SK-N-SH (cell line): ENCODE measurements at regions not wholly inside any gene's neighbourhood (a gene's known extent, or its start where the extent isn't known, plus 50 kb on each side); places are given as distances from the start of the nearest gene placed in this dataset.

Experiments used
- CTCF ChIA-PET: fragments of 300-600, 350-600 bp; formaldehyde crosslinking; extraction: SDS; loops from one replicate; lab custom pipeline; 2021; lab: Yijun Ruan, JAX
- POLR2A ChIA-PET: fragments of 350-600 bp; sonication (Branson Sonifier 250); formaldehyde crosslinking; extraction: SDS; loops from one replicate; lab custom pipeline; 2020; ENCODE audit warnings: antibody characterized with exemption, inconsistent platforms; lab: Yijun Ruan, JAX
- DNase-seq: peaks from one replicate; pipeline ENCODE4 v3.0.0; 2012
- H2AFZ ChIP-seq: fragments of 200-600 bp; sonication (generic); 2 replicates; pipeline ENCODE4 v1.8.1; 2016; ENCODE audit warnings: antibody characterized with exemption, mild to moderate bottlenecking, low read depth
- H3F3A ChIP-seq: fragments of 200-600 bp; sonication (generic); replicated peaks from 2 replicates; pipeline ENCODE3; 2016; ENCODE audit warnings: antibody characterized with exemption, mild to moderate bottlenecking; ENCODE audit not compliant: insufficient read depth
- H3K27ac ChIP-seq, 2 experiments: fragments of 200-500 bp in 1 of 2; fragments of 200-600 bp in 1 of 2; sonication (Bioruptor generic) in 1 of 2; sonication (generic), shearing (Covaris generic) in 1 of 2; 2 replicates each; pipeline versions ENCODE4 v1.5.1 to v1.6.1; 2014 to 2016; ENCODE audit warnings: low read depth in 2 of 2, inconsistent platforms in 1 of 2, low read length in 1 of 2, mild to moderate bottlenecking in 1 of 2, mixed read lengths in 1 of 2
- H3K27me3 ChIP-seq: fragments of 200-600 bp; sonication (generic), shearing (Covaris generic); 2 replicates; pipeline ENCODE4 v1.6.1; 2016; ENCODE audit warnings: mixed run types; ENCODE audit not compliant: insufficient read depth
- H3K36me3 ChIP-seq, 2 experiments: fragments of 200-500 bp in 1 of 2; fragments of 200-600 bp in 1 of 2; sonication (Bioruptor generic) in 1 of 2; sonication (generic) in 1 of 2; replicated peaks in 1 of 2; 2 replicates each; pipeline versions ENCODE3 to v1.5.1; 2014 to 2016; ENCODE audit warnings: low read length in 1 of 2, mild to moderate bottlenecking in 1 of 2; ENCODE audit not compliant: insufficient read depth in 2 of 2, control insufficient read depth in 1 of 2
- H3K4me1 ChIP-seq, 2 experiments: fragments of 200-500 bp in 1 of 2; fragments of 200-600 bp in 1 of 2; sonication (Bioruptor generic) in 1 of 2; sonication (generic), shearing (Covaris generic) in 1 of 2; 2 replicates each; pipeline versions ENCODE4 v1.5.1 to v1.6.1; 2014 to 2016; ENCODE audit warnings: low read depth in 1 of 2, low read length in 1 of 2, mixed run types in 1 of 2; ENCODE audit not compliant: insufficient read depth in 2 of 2, control insufficient read depth in 1 of 2
- H3K4me2 ChIP-seq: fragments of 200-600 bp; sonication (generic), shearing (Covaris generic); 2 replicates; pipeline ENCODE4 v1.6.1; 2017; ENCODE audit warnings: mixed run types
- H3K4me3 ChIP-seq, 2 experiments: fragments of 200-500 bp in 1 of 2; fragments of 200-600 bp in 1 of 2; sonication (Bioruptor generic) in 1 of 2; sonication (generic), shearing (Covaris generic) in 1 of 2; 2 replicates each; pipeline versions ENCODE4 v1.5.1 to v1.8.1; 2014 to 2016; ENCODE audit warnings: low read depth in 2 of 2, inconsistent platforms in 1 of 2, low read length in 1 of 2, mild to moderate bottlenecking in 1 of 2, mixed read lengths in 1 of 2, moderate library complexity in 1 of 2
- H3K79me2 ChIP-seq: fragments of 200-600 bp; sonication (generic); 2 replicates; pipeline ENCODE4 v1.8.1; 2017; ENCODE audit warnings: mild to moderate bottlenecking; ENCODE audit not compliant: insufficient read depth
- H3K9ac ChIP-seq: fragments of 200-600 bp; sonication (generic); 2 replicates; pipeline ENCODE4 v1.6.1; 2017; ENCODE audit warnings: mixed run types
- H3K9me2 ChIP-seq: fragments of 200-600 bp; sonication (generic); 2 replicates; pipeline ENCODE4 v1.6.1; 2017; ENCODE audit warnings: mixed run types
- H3K9me3 ChIP-seq: fragments of 200-600 bp; sonication (generic); 2 replicates; pipeline ENCODE4 v1.6.1; 2017; ENCODE audit warnings: mixed run types, mild to moderate bottlenecking, moderate library complexity
- H4K20me1 ChIP-seq: fragments of 200-600 bp; sonication (generic); 2 replicates; pipeline ENCODE4 v1.6.1; 2017; ENCODE audit warnings: mild to moderate bottlenecking, mixed run types; ENCODE audit not compliant: insufficient read depth
- EP300 ChIP-seq, 2 experiments: IDR thresholded peaks; 2 replicates each; pipeline versions ENCODE4 v1.4.0 to v1.6.1; 2012; ENCODE audit warnings: borderline replicate concordance in 1 of 2, low read depth in 1 of 2, low read length in 1 of 2
- FOXJ3 ChIP-seq: sonication (generic); formaldehyde crosslinking; IDR thresholded peaks from 2 replicates; pipeline ENCODE4 v1.5.1; 2020; ENCODE audit warnings: mild to moderate bottlenecking, missing genetic modification reagents
- GATA2 ChIP-seq: sonication (generic); formaldehyde crosslinking; IDR thresholded peaks from 2 replicates; pipeline ENCODE4 v1.5.0; 2020; ENCODE audit warnings: mild to moderate bottlenecking, missing genetic modification reagents
- MAX ChIP-seq: IDR thresholded peaks from 2 replicates; pipeline ENCODE4 v1.4.0; 2012; ENCODE audit warnings: low read depth
- MXI1 ChIP-seq: IDR thresholded peaks from 2 replicates; pipeline ENCODE4 v1.6.1; 2012; ENCODE audit warnings: mild to moderate bottlenecking, low read depth, low read length, improper control_type of control experiment
- NFIC ChIP-seq: IDR thresholded peaks from 2 replicates; pipeline ENCODE4 v1.4.0; 2012; ENCODE audit warnings: borderline replicate concordance
- NRF1 ChIP-seq: IDR thresholded peaks from 2 replicates; pipeline ENCODE4 v1.6.1; 2012; ENCODE audit warnings: low read depth, mild to moderate bottlenecking, low read length
- PBX3 ChIP-seq: IDR thresholded peaks from 2 replicates; pipeline ENCODE4; 2012
- RAD21 ChIP-seq: IDR thresholded peaks from 2 replicates; pipeline ENCODE4 v1.6.1; 2012; ENCODE audit warnings: mild to moderate bottlenecking, low read length
- RFX5 ChIP-seq: IDR thresholded peaks from 2 replicates; pipeline ENCODE4 v1.6.1; 2012; ENCODE audit warnings: mild to moderate bottlenecking, improper control_type of control experiment, low read length
- SMC3 ChIP-seq: IDR thresholded peaks from 2 replicates; pipeline ENCODE4 v1.6.1; 2012; ENCODE audit warnings: low read depth, low read length, improper control_type of control experiment
- TEAD4 ChIP-seq: IDR thresholded peaks from 2 replicates; pipeline ENCODE4 v1.4.0; 2012; ENCODE audit warnings: mild to moderate bottlenecking, borderline replicate concordance; ENCODE audit not compliant: insufficient read depth
- YY1 ChIP-seq: IDR thresholded peaks from 2 replicates; pipeline ENCODE4 v1.4.0; 2012; ENCODE audit warnings: low read depth, mild to moderate bottlenecking
- WGBS: methylation state at CpG from one replicate; pipeline ENCODE4 v1.1.6; 2017; ENCODE audit warnings: low lambda C conversion rate; 5-methylcytosine and 5-hydroxymethylcytosine counted together
- TF ChIP-seq, protein P1 (sequence below): fragments of 200-600 bp; sonication (generic); IDR thresholded peaks from 2 replicates; pipeline ENCODE4 v1.6.1; 2017; ENCODE audit warnings: antibody characterized with exemption, mild to moderate bottlenecking, moderate library complexity
- TF ChIP-seq, protein P2 (sequence below): IDR thresholded peaks from 2 replicates; pipeline ENCODE4 v1.6.1; 2012; ENCODE audit warnings: mild to moderate bottlenecking, low read depth, low read length, moderate library complexity

DNA sequence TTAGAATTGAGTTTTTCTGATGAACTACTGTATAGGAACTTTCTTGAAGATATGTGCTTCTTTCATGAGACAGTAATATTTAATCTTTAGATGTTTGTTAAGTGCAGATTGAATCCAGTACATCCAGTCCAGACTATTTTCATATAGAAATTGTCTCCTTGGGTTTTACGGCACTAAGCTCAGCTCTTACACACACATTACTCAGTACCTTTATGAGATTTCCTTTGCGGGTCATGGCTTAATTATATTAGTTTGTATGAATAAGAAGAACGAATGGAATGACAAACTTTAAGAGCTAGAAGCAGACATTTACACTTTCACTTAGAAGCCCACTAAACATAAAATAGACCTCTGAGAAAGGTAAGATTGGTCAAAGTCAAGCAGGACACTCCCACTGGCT lies 223.3 kb upstream of the THUMPD2 start:
- no peak for DNase-seq
- Histone ChIP-seq H3F3A (peaks cover 7% of the 10 kb centered on the region), H3K4me1 (peaks cover 0 to 5% of the 10 kb centered on the region in 2 experiments; a peak in 1 of 4 replicates), H3K4me3 (no peak overlapping the region), H3K27me3 (no peaks in the 10 kb centered on the region)
- TF ChIP-seq, protein P1, sequence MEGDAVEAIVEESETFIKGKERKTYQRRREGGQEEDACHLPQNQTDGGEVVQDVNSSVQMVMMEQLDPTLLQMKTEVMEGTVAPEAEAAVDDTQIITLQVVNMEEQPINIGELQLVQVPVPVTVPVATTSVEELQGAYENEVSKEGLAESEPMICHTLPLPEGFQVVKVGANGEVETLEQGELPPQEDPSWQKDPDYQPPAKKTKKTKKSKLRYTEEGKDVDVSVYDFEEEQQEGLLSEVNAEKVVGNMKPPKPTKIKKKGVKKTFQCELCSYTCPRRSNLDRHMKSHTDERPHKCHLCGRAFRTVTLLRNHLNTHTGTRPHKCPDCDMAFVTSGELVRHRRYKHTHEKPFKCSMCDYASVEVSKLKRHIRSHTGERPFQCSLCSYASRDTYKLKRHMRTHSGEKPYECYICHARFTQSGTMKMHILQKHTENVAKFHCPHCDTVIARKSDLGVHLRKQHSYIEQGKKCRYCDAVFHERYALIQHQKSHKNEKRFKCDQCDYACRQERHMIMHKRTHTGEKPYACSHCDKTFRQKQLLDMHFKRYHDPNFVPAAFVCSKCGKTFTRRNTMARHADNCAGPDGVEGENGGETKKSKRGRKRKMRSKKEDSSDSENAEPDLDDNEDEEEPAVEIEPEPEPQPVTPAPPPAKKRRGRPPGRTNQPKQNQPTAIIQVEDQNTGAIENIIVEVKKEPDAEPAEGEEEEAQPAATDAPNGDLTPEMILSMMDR = no peak
- TF ChIP-seq NRF1 = no peak
- TF ChIP-seq, all 33 proteins: peak for 0
- no peak overlapping the region for H3K27ac ChIP-seq
- no peaks in the 10 kb centered on the region for H3K36me3 ChIP-seq
- H4K20me1 ChIP-seq = no peaks in the 10 kb centered on the region
- no peaks in the 10 kb centered on the region for H3K79me2 ChIP-seq
- ChIA-PET POLR2A (no interaction called here), CTCF (no interaction called here)
- no peaks in the 10 kb centered on the region for H3K9me2 ChIP-seq
- no peak overlapping the region for H2AFZ ChIP-seq
- H3K9ac ChIP-seq = no peak overlapping the region
- WGBS = 67% methylated on average over 3 of the region's 3 CpGs
- no peaks in the 10 kb centered on the region for H3K9me3 ChIP-seq
- no peak overlapping the region for H3K4me2 ChIP-seq

DNA sequence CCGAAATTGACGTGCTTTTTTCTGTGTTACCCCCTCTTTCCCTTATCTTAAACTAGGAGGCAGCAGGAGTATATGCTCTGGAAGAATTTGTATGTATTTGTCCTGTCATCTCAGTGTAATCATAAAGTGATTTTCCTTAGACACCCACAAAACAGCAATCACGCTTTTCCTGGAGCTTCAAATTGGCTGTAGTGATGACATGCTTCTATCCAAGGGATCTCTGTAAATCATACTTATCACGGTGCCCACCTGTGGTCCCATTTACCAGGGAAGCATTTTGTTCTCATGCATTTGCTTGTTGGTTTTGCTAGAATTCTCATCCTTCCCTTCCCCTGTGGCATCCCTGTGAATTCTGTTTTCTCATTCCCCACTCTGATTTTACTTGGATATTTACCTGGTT lies 220.8 kb upstream of the THUMPD2 start:
- Histone ChIP-seq H3K4me3 (no peak overlapping the region), H3K4me2 (no peak overlapping the region), H3K9ac (no peak overlapping the region), H3K27ac (no peak overlapping the region), H3K79me2 (no peaks in the 10 kb centered on the region), H3K27me3 (no peaks in the 10 kb centered on the region), H3K4me1 (peaks cover 0 to 16% of the 10 kb centered on the region in 2 experiments; a peak in 2 of 4 replicates), H2AFZ (no peak overlapping the region), H3K9me2 (no peaks in the 10 kb centered on the region), H4K20me1 (no peaks in the 10 kb centered on the region), H3K36me3 (no peaks in the 10 kb centered on the region), H3F3A (peaks cover 16% of the 10 kb centered on the region), H3K9me3 (no peaks in the 10 kb centered on the region)
- TF ChIP-seq RAD21 = no peak
- WGBS = 79% methylated on average over 4 of the region's 4 CpGs
- no peak for DNase-seq
- CTCF ChIA-PET = no interaction called here
- POLR2A ChIA-PET = no interaction called here

- no peak for DNase-seq
- Histone ChIP-seq H4K20me1 (no peaks in the 10 kb centered on the region), H3K36me3 (no peaks in the 10 kb centered on the region), H3K9ac (no peak overlapping the region), H3K9me3 (no peaks in the 10 kb centered on the region), H3K27me3 (no peaks in the 10 kb centered on the region)
- 81% methylated on average over 2 of the region's 2 CpGs for WGBS
- TF ChIP-seq TEAD4 (no peak), NFIC (no peak), SMC3 (no peak), MXI1 (no peak), EP300 (IDR thresholded peaks at IDR 0.05; ENCODE audit: borderline replicate concordance in 1 of 2, low read depth in 1 of 2, low read length in 1 of 2) (no peak), PBX3 (no peak), FOXJ3 (CRISPR knock-in tag) (no peak), YY1 (no peak), GATA2 (no peak), MAX (no peak), RFX5 (no peak)
- TF ChIP-seq, protein P2, sequence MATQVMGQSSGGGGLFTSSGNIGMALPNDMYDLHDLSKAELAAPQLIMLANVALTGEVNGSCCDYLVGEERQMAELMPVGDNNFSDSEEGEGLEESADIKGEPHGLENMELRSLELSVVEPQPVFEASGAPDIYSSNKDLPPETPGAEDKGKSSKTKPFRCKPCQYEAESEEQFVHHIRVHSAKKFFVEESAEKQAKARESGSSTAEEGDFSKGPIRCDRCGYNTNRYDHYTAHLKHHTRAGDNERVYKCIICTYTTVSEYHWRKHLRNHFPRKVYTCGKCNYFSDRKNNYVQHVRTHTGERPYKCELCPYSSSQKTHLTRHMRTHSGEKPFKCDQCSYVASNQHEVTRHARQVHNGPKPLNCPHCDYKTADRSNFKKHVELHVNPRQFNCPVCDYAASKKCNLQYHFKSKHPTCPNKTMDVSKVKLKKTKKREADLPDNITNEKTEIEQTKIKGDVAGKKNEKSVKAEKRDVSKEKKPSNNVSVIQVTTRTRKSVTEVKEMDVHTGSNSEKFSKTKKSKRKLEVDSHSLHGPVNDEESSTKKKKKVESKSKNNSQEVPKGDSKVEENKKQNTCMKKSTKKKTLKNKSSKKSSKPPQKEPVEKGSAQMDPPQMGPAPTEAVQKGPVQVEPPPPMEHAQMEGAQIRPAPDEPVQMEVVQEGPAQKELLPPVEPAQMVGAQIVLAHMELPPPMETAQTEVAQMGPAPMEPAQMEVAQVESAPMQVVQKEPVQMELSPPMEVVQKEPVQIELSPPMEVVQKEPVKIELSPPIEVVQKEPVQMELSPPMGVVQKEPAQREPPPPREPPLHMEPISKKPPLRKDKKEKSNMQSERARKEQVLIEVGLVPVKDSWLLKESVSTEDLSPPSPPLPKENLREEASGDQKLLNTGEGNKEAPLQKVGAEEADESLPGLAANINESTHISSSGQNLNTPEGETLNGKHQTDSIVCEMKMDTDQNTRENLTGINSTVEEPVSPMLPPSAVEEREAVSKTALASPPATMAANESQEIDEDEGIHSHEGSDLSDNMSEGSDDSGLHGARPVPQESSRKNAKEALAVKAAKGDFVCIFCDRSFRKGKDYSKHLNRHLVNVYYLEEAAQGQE = no peak
- TF ChIP-seq, all 33 proteins: peak for 0
- ChIA-PET POLR2A (no interaction called here), CTCF (interaction anchor here (0.9 kb wide), 1 partner anchor 204 kb away, joined by 3 read pairs; no protein-coding TSS in a partner anchor)
- Histone ChIP-seq H3K27ac (no peak overlapping the region), H3K4me1 (peaks cover 0 to 16% of the 10 kb centered on the region in 2 experiments; a peak in 2 of 4 replicates), H3K4me3 (no peak overlapping the region), H3K9me2 (no peaks in the 10 kb centered on the region), H2AFZ (no peak overlapping the region), H3K4me2 (no peak overlapping the region), H3F3A (peaks cover 12% of the 10 kb centered on the region), H3K79me2 (no peaks in the 10 kb centered on the region)
Measured at GRCh38 chr2:39998617-39999016, 219.6 kb upstream of the THUMPD2 start.
